SH-SY5Y (cell line): ENCODE measurements at regions not wholly inside any gene's neighbourhood (a gene's known extent, or its start where the extent isn't known, plus 50 kb on each side); places are given as distances from the start of the nearest gene placed in this dataset.

ENCODE experiments used
- GATA2 ChIP-seq: IDR thresholded peaks from 2 replicates; pipeline ENCODE4 v1.6.1; 2011; ENCODE audit warnings: mild to moderate bottlenecking, low read depth, low read length
- GATA3 ChIP-seq: IDR thresholded peaks from 2 replicates; pipeline ENCODE4 v1.6.1; 2011; ENCODE audit warnings: low read depth, mild to moderate bottlenecking, low read length, moderate library complexity

GRCh38 chr5:101390151-101390908 is 487.2 kb upstream of the ST8SIA4 start:
- TF ChIP-seq GATA2 (no peak), GATA3 (no peak)
